Naive thymus-derived CD4-positive, alpha-beta T cell (primary cell): ENCODE measurements at regions not wholly inside any gene's neighbourhood (a gene's known extent, or its start where the extent isn't known, plus 50 kb on each side); places are given as distances from the start of the nearest gene placed in this dataset.

Experiments
- ATAC-seq: fragments of 150-1000 bp; cut with Tn5 transposase; 2 replicates; pipeline ENCODE4 v1.10.0; 2021; ENCODE audit warnings: mild to moderate bottlenecking, moderate library complexity
- CTCF ChIA-PET: fragments of 350-600 bp; sonication (Branson Sonifier 250); formaldehyde crosslinking; loops from one replicate; lab custom pipeline; 2021; ENCODE audit warnings: antibody characterized with exemption; lab: Charles Lee
- POLR2A ChIA-PET: fragments of 350-600 bp; sonication (Branson Sonifier 250); formaldehyde crosslinking; loops from one replicate; lab custom pipeline; 2021; ENCODE audit warnings: antibody characterized with exemption, inconsistent platforms; lab: Charles Lee
- DNase-seq, 9 donors: peaks; one replicate each; pipeline versions ENCODE4 v3.0.0 to v3.0.0-alpha.2; 2020 to 2022; ENCODE audit warnings: mixed read lengths in 1 of 9
- H3K27ac ChIP-seq: one replicate; pipeline ENCODE4 v1.7.0; 2013; ENCODE audit warnings: mild to moderate bottlenecking, low read depth, low read length, moderate library complexity
- H3K27me3 ChIP-seq, 2 donors: one replicate each; pipeline ENCODE4 v1.7.0; 2013; ENCODE audit warnings: low read length in 2 of 2, mild to moderate bottlenecking in 2 of 2, moderate library complexity in 2 of 2; ENCODE audit not compliant: control insufficient read depth in 2 of 2, insufficient read depth in 2 of 2
- H3K36me3 ChIP-seq, 3 experiments: 1 replicate in 2 of 3; 2 replicates in 1 of 3; pipeline ENCODE4 v1.7.0; 2013; ENCODE audit warnings: low read length in 3 of 3, mild to moderate bottlenecking in 3 of 3, moderate library complexity in 1 of 3; ENCODE audit not compliant: insufficient read depth in 3 of 3, control insufficient read depth in 2 of 3
- H3K4me1 ChIP-seq, 2 donors: one replicate each; pipeline ENCODE4 v1.7.0; 2013; ENCODE audit warnings: low read length in 2 of 2, mild to moderate bottlenecking in 2 of 2, moderate library complexity in 1 of 2; ENCODE audit not compliant: control insufficient read depth in 2 of 2, insufficient read depth in 2 of 2
- H3K4me3 ChIP-seq: 2 replicates; pipeline ENCODE4 v1.7.0; 2013; ENCODE audit warnings: mild to moderate bottlenecking, low read length
- H3K9me3 ChIP-seq, 3 experiments: 1 replicate in 2 of 3; 2 replicates in 1 of 3; pipeline ENCODE4 v1.7.0; 2013; ENCODE audit warnings: low read length in 3 of 3; ENCODE audit not compliant: control insufficient read depth in 2 of 3
- H3K27ac Mint-ChIP-seq, 9 donors: one replicate each; pipeline ENCODE4 v1.8.0; 2020 to 2022; ENCODE audit warnings: mixed read lengths in 9 of 9, mild to moderate bottlenecking in 8 of 9, moderate library complexity in 5 of 9, inconsistent platforms in 2 of 9
- H3K27me3 Mint-ChIP-seq, 5 donors: one replicate each; pipeline ENCODE4 v1.8.0; 2021 to 2022; ENCODE audit warnings: mixed read lengths in 5 of 5, mild to moderate bottlenecking in 1 of 5
- H3K36me3 Mint-ChIP-seq, 5 donors: one replicate each; pipeline ENCODE4 v1.8.0; 2020 to 2022; ENCODE audit warnings: mixed read lengths in 5 of 5, mild to moderate bottlenecking in 3 of 5, inconsistent platforms in 1 of 5
- H3K4me1 Mint-ChIP-seq, 7 donors: one replicate each; pipeline ENCODE4 v1.8.0; 2020 to 2022; ENCODE audit warnings: mixed read lengths in 7 of 7, mild to moderate bottlenecking in 3 of 7, inconsistent platforms in 1 of 7
- H3K4me3 Mint-ChIP-seq, 10 donors: one replicate each; pipeline ENCODE4 v1.8.0; 2020 to 2022; ENCODE audit warnings: mild to moderate bottlenecking in 10 of 10, mixed read lengths in 10 of 10, moderate library complexity in 6 of 10, inconsistent platforms in 2 of 10
- H3K9me3 Mint-ChIP-seq, 11 donors: one replicate each; pipeline ENCODE4 v1.8.0; 2020 to 2022; ENCODE audit warnings: mixed read lengths in 11 of 11, mild to moderate bottlenecking in 4 of 11, inconsistent platforms in 1 of 11, moderate library complexity in 1 of 11
- intact Hi-C, 2 donors: fragments of 100-400 bp; cut with micrococcal nuclease; formaldehyde crosslinking; loops; one replicate each; pipeline ENCODE4 v1.15.1; 2023

DNA sequence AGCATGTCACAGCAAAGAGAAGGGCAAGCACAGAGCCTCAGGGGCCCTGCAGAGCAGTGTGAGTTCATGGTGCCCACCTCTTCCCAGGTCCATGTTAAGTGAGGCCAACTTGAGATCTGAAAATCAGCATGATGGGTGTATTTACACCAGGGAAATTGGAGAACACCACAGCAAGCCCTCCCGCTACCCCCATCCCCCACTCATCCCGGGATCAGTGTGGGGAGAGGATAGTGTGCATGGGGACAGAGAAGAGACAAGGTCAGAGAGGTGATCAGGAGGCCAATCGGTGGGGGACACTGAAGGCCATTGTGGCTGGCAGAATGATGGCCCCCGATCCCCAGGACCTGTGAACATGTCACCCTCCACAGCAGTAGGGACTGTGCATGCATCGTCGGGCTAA, 54.7 kb downstream of the PTGR3 start:
- Mint-ChIP-seq H3K27ac (no peak overlapping the region), H3K9me3 (peaks cover 0 to 19% (median 11%) of the 10 kb centered on the region in 11 donors), H3K36me3 (peaks cover 0 to 25% (median 11%) of the 10 kb centered on the region in 5 donors), H3K27me3 (peaks cover 0 to 29% (median 4%) of the 10 kb centered on the region in 5 donors), H3K4me1 (peaks cover 0 to 6% (median 0%) of the 10 kb centered on the region in 7 donors), H3K4me3 (no peak overlapping the region)
- ChIA-PET CTCF (no interaction called here), POLR2A (no interaction called here)
- ATAC-seq (no peak), DNase-seq (no peak)
- no peaks in the 10 kb centered on the region for H3K4me1 ChIP-seq
- H3K9me3 ChIP-seq, result no peaks in the 10 kb centered on the region
- intact Hi-C loops, result no loop called here
- no peaks in the 10 kb centered on the region for H3K36me3 ChIP-seq
- H3K4me3 ChIP-seq, result no peak overlapping the region
- H3K27me3 ChIP-seq, result no peaks in the 10 kb centered on the region
- H3K27ac ChIP-seq, result no peak overlapping the region

DNA sequence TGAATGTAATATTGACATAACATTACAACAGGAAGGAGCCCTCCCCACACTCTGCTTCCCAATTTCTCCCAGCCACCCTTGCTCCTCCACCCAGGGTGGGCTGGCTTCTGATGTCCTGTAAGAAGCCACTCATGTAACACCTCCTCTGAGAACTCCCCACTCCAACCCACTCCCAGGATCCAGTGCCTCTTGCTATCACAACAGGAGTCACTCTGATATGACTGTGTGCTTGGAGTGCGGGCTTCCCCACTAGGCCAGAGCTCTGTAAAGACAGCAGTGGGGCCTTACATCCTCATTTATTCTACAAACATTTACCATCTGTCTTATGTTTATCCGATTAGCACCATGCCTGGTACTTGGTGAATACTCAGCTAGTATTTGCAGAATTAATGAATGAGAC, 65.1 kb downstream of the PTGR3 start:
- Histone ChIP-seq H3K4me1 (no peaks in the 10 kb centered on the region), H3K9me3 (peaks cover 0 to 5% (median 0%) of the 10 kb centered on the region in 3 experiments), H3K27me3 (no peaks in the 10 kb centered on the region), H3K27ac (no peak overlapping the region), H3K4me3 (no peak overlapping the region), H3K36me3 (no peaks in the 10 kb centered on the region)
- H3K36me3 Mint-ChIP-seq, result peaks cover 0 to 10% (median 3%) of the 10 kb centered on the region in 5 donors
- H3K4me1 Mint-ChIP-seq, result peaks cover 0 to 1% (median 0%) of the 10 kb centered on the region in 7 donors
- ChIA-PET CTCF (no interaction called here), POLR2A (interaction anchor here (0.7 kb wide), 1 partner anchor 990 kb away, joined by 3 read pairs; no protein-coding TSS in a partner anchor)
- peaks cover 6 to 42% (median 26%) of the 10 kb centered on the region in 11 donors for H3K9me3 Mint-ChIP-seq
- ATAC-seq (no peak), DNase-seq (no peak)
- no peak overlapping the region for H3K4me3 Mint-ChIP-seq
- peaks cover 0 to 24% (median 0%) of the 10 kb centered on the region in 5 donors for H3K27me3 Mint-ChIP-seq
- no peak overlapping the region for H3K27ac Mint-ChIP-seq
- intact Hi-C loops, result no loop called here

DNA sequence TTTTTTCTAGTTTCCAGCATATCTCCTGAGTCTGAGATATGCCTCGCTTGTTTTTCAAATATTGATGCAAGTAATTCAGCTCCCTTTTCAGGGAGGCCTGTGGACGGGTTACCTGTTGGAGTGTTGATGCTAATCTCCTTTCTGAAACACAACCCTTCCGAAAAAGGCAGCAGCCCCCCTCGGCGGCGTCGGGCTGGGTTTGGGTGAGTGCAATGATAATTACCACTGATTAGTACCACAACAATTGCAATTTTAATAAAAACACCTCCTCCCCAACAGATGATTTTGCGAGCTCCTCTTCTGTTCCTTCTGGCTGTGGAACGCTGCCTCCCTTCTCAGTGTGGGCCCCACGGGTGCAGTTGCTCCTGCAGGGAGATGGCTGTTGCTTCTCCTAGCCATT, 66.3 kb downstream of the PTGR3 start:
- ChIA-PET POLR2A (no interaction called here), CTCF (no interaction called here)
- peaks cover 0 to 1% (median 0%) of the 10 kb centered on the region in 7 donors for H3K4me1 Mint-ChIP-seq
- DNase-seq (no peak), ATAC-seq (no peak)
- Histone ChIP-seq H3K27me3 (no peaks in the 10 kb centered on the region), H3K9me3 (peaks cover 0 to 5% (median 0%) of the 10 kb centered on the region in 3 experiments), H3K27ac (no peak overlapping the region), H3K4me1 (no peaks in the 10 kb centered on the region), H3K4me3 (no peak overlapping the region), H3K36me3 (no peaks in the 10 kb centered on the region)
- peaks cover 6 to 35% (median 18%) of the 10 kb centered on the region in 11 donors for H3K9me3 Mint-ChIP-seq
- H3K36me3 Mint-ChIP-seq, result peaks cover 0 to 10% (median 3%) of the 10 kb centered on the region in 5 donors
- H3K27me3 Mint-ChIP-seq, result peaks cover 0 to 13% (median 0%) of the 10 kb centered on the region in 5 donors
- H3K4me3 Mint-ChIP-seq, result no peak overlapping the region
- intact Hi-C loops, result no loop called here
- no peak overlapping the region for H3K27ac Mint-ChIP-seq

DNA sequence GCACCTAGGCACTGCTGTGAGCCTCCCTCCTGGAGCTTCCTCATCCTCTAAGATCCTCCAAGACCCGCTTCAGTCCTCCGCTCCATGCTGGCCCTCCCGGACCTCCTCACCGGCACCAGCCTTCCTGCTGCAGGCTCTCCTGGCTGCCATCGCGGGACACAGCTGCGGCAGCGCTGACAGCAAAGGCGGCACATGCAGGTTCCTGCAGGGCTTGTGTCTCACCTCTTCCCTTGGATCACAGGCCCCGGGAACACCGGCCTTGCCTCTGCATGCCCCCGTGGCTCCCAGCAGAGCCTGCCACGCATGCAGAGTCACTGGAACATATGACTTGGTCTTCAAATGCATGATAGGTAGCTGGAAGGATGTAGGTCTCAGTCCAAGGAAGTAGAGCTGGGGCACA, 67.2 kb downstream of the PTGR3 start:
- Mint-ChIP-seq H3K4me1 (peaks cover 0 to 1% (median 0%) of the 10 kb centered on the region in 7 donors), H3K4me3 (no peak overlapping the region), H3K9me3 (peaks cover 6 to 25% (median 13%) of the 10 kb centered on the region in 11 donors), H3K36me3 (peaks cover 0 to 8% (median 3%) of the 10 kb centered on the region in 5 donors), H3K27ac (peak overlapping the region in 1 of 9 donors; percentile 57), H3K27me3 (peaks cover 0 to 10% (median 0%) of the 10 kb centered on the region in 5 donors)
- ChIA-PET CTCF (interaction anchor here (0.6 kb wide), 1 partner anchor 963 kb away, joined by 3 read pairs; no protein-coding TSS in a partner anchor), POLR2A (no interaction called here)
- Histone ChIP-seq H3K27me3 (no peaks in the 10 kb centered on the region), H3K4me1 (no peaks in the 10 kb centered on the region), H3K27ac (no peak overlapping the region), H3K36me3 (no peaks in the 10 kb centered on the region), H3K9me3 (peaks cover 0 to 5% (median 0%) of the 10 kb centered on the region in 3 experiments), H3K4me3 (no peak overlapping the region)
- intact Hi-C loops, result no loop called here
- DNase-seq, result no peak
- ATAC-seq, result no peak

GRCh38 chr18:75141166-75141565, 67.8 kb downstream of the PTGR3 start:
- peaks cover 0 to 5% (median 0%) of the 10 kb centered on the region in 5 donors for H3K27me3 Mint-ChIP-seq

DNA sequence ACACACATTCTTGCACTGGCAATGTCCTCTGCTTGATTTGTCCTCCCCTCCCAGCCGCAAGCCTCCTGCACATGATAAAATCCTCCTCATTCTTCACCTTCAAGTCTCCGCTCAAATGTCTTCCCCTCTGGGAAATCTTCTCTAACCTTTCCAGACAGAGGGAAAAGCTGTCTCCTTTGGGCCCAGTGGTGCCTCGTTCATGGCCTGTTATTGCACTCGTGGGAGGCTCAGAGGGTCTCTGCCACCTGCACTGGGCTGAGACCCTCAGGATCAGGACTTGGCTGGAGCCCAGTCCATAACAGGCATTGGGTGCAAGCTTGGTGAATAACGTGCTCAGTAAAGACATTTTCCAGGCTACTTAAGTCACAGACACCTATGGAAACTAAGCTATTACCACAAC, 68.6 kb downstream of the PTGR3 start:
- H3K36me3 ChIP-seq, result no peaks in the 10 kb centered on the region
- peaks cover 0 to 15% (median 8%) of the 10 kb centered on the region in 11 donors for H3K9me3 Mint-ChIP-seq
- H3K27ac Mint-ChIP-seq, result no peak overlapping the region
- peaks cover 0 to 1% (median 0%) of the 10 kb centered on the region in 7 donors for H3K4me1 Mint-ChIP-seq
- no peak overlapping the region for H3K4me3 Mint-ChIP-seq
- CTCF ChIA-PET, result no interaction called here
- no peak overlapping the region for H3K27ac ChIP-seq
- intact Hi-C loops, result no loop called here
- peaks cover 0 to 4% (median 0%) of the 10 kb centered on the region in 5 donors for H3K27me3 Mint-ChIP-seq
- H3K4me3 ChIP-seq, result no peak overlapping the region
- ATAC-seq (no peak), DNase-seq (no peak)
- no peaks in the 10 kb centered on the region for H3K27me3 ChIP-seq
- POLR2A ChIA-PET, result no interaction called here
- no peaks in the 10 kb centered on the region for H3K4me1 ChIP-seq
- H3K9me3 ChIP-seq, result no peaks in the 10 kb centered on the region
- H3K36me3 Mint-ChIP-seq, result peaks cover 0 to 4% (median 0%) of the 10 kb centered on the region in 5 donors

More at GRCh38 chr18:75141166-75141565, 67.8 kb downstream of the PTGR3 start:
- Histone ChIP-seq H3K9me3 (peaks cover 0 to 3% (median 0%) of the 10 kb centered on the region in 3 experiments), H3K27me3 (no peaks in the 10 kb centered on the region), H3K4me3 (no peak overlapping the region), H3K36me3 (no peaks in the 10 kb centered on the region), H3K27ac (no peak overlapping the region), H3K4me1 (no peaks in the 10 kb centered on the region)
- no peak for DNase-seq
- peak overlapping the region in 1 of 9 donors; percentile 57 for H3K27ac Mint-ChIP-seq
- peaks cover 3 to 20% (median 11%) of the 10 kb centered on the region in 11 donors for H3K9me3 Mint-ChIP-seq
- no peak overlapping the region for H3K4me3 Mint-ChIP-seq
- peaks cover 0 to 4% (median 0%) of the 10 kb centered on the region in 5 donors for H3K36me3 Mint-ChIP-seq
- ChIA-PET CTCF (no interaction called here), POLR2A (no interaction called here)
- intact Hi-C loops, result no loop called here
- peaks cover 0 to 1% (median 0%) of the 10 kb centered on the region in 7 donors for H3K4me1 Mint-ChIP-seq
- ATAC-seq, result no peak
